ENCODE measurements at regions not wholly inside any gene's neighbourhood (a gene's known extent, or its start where the extent isn't known, plus 50 kb on each side); places are given as distances from the start of the nearest gene placed in this dataset.

GRCh38 chrX:39017077-39017476 lies 215.8 kb downstream of the MID1IP1 start:
- no peak for TF ChIP-seq CTCF (IDR thresholded peaks at IDR 0.05; ENCODE audit: insufficient read depth, low read length, severe bottlenecking)
- H3K27me3 ChIP-seq (ENCODE audit: control insufficient read depth, insufficient read depth, low read length): no peaks in the 10 kb centered on the region
- FAIRE-seq: no peak
- DNase-seq (ENCODE audit: low read depth): no peak
- H3K36me3 ChIP-seq (ENCODE audit: control insufficient read depth, insufficient read depth, low read length): no peaks in the 10 kb centered on the region
- H3K4me3 ChIP-seq (ENCODE audit: low read depth, low read length): no peak overlapping the region

GRCh38 chrX:39017716-39018115 lies 216.5 kb downstream of the MID1IP1 start:
- FAIRE-seq (no peak), DNase-seq (ENCODE audit: low read depth) (no peak)
- Histone ChIP-seq H3K4me3 (ENCODE audit: low read depth, low read length) (no peak overlapping the region), H3K36me3 (ENCODE audit: control insufficient read depth, insufficient read depth, low read length) (no peaks in the 10 kb centered on the region), H3K27me3 (ENCODE audit: control insufficient read depth, insufficient read depth, low read length) (no peaks in the 10 kb centered on the region)
- TF ChIP-seq CTCF (IDR thresholded peaks at IDR 0.05; ENCODE audit: insufficient read depth, low read length, severe bottlenecking): no peak

GRCh38 chrX:39018541-39018940 lies 217.3 kb downstream of the MID1IP1 start:
- FAIRE-seq (no peak), DNase-seq (ENCODE audit: low read depth) (no peak)
- Histone ChIP-seq H3K36me3 (ENCODE audit: control insufficient read depth, insufficient read depth, low read length) (no peaks in the 10 kb centered on the region), H3K27me3 (ENCODE audit: control insufficient read depth, insufficient read depth, low read length) (no peaks in the 10 kb centered on the region), H3K4me3 (ENCODE audit: low read depth, low read length) (no peak overlapping the region)
- no peak for TF ChIP-seq CTCF (IDR thresholded peaks at IDR 0.05; ENCODE audit: insufficient read depth, low read length, severe bottlenecking)

GRCh38 chrX:39019056-39019455 lies 217.8 kb downstream of the MID1IP1 start:
- H3K27me3 ChIP-seq (ENCODE audit: control insufficient read depth, insufficient read depth, low read length): no peaks in the 10 kb centered on the region
- no peak for FAIRE-seq
- H3K4me3 ChIP-seq (ENCODE audit: low read depth, low read length): no peak overlapping the region
- TF ChIP-seq CTCF (IDR thresholded peaks at IDR 0.05; ENCODE audit: insufficient read depth, low read length, severe bottlenecking): no peak
- no peak for DNase-seq (ENCODE audit: low read depth)
- H3K36me3 ChIP-seq (ENCODE audit: control insufficient read depth, insufficient read depth, low read length): no peaks in the 10 kb centered on the region

GRCh38 chrX:39020051-39020669 lies 218.9 kb downstream of the MID1IP1 start:
- DNase-seq (ENCODE audit: low read depth): no peak
- FAIRE-seq: no peak
- no peak for TF ChIP-seq CTCF (IDR thresholded peaks at IDR 0.05; ENCODE audit: insufficient read depth, low read length, severe bottlenecking)

GRCh38 chrX:39022106-39022505 lies 220.8 kb downstream of the MID1IP1 start:
- Histone ChIP-seq H3K36me3 (ENCODE audit: control insufficient read depth, insufficient read depth, low read length) (no peaks in the 10 kb centered on the region), H3K4me3 (ENCODE audit: low read depth, low read length) (no peak overlapping the region), H3K27me3 (ENCODE audit: control insufficient read depth, insufficient read depth, low read length) (no peaks in the 10 kb centered on the region)
- FAIRE-seq (no peak), DNase-seq (ENCODE audit: low read depth) (no peak)
- TF ChIP-seq CTCF (IDR thresholded peaks at IDR 0.05; ENCODE audit: insufficient read depth, low read length, severe bottlenecking): no peak

More at GRCh38 chrX:39020051-39020669, 218.9 kb downstream of the MID1IP1 start:
- Histone ChIP-seq H3K4me3 (ENCODE audit: low read depth, low read length) (no peak overlapping the region), H3K27me3 (ENCODE audit: control insufficient read depth, insufficient read depth, low read length) (no peaks in the 10 kb centered on the region), H3K36me3 (ENCODE audit: control insufficient read depth, insufficient read depth, low read length) (no peaks in the 10 kb centered on the region)
